NCI-H128 (cell line): ENCODE measurements at regions not wholly inside any gene's neighbourhood (a gene's known extent, or its start where the extent isn't known, plus 50 kb on each side); places are given as distances from the start of the nearest gene placed in this dataset.
"Not testable (repeated sequence)": the region's sequence is repeated elsewhere in the genome, so short reads cannot be mapped to it uniquely, and the experiment has no call there.

Source experiments
- DNase-seq: peaks from one replicate; lab custom pipeline; 2025; ENCODE audit not compliant: unreplicated experiment; lab: John Stamatoyannopoulos, UW

DNA sequence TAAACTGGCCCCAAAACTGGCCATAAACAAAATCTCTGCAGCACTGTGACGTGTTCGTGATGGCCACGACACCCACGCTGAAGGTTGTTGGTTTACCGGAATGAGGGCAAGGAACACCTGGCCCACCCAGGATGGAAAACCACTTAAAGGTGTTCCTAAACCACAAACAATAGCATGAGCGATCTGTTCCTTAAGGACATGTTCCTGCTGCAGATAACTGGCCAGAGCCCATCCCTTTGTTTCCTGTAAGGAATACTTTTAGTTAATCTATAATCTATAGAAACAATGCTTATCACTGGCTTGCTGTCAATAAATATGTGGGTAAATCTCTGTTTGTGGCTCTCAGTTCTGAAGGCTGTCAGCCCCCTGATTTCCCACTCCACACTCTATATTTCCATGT is 305.2 kb upstream of the RPS23 start:
- DNase-seq = not testable (repeated sequence)

DNA sequence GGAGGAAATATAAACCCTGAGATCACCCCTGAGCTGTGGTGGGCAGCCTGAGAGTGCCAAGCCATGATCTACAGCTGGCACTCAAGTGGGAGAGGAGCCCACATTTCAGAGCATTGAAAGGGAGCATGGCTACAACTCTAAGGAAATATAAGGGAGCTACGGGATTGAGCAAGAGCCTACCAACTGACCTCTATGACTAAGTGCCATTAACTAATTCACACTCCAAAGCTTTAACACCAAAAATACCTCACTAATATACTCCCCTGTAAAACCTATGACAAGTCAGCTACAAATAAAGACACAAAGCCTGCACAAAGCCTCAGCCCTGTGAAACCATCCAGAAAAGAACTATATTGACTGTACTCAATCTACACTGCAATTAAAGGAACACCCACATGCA is 286.8 kb upstream of the RPS23 start:
- DNase-seq = no peak

DNA sequence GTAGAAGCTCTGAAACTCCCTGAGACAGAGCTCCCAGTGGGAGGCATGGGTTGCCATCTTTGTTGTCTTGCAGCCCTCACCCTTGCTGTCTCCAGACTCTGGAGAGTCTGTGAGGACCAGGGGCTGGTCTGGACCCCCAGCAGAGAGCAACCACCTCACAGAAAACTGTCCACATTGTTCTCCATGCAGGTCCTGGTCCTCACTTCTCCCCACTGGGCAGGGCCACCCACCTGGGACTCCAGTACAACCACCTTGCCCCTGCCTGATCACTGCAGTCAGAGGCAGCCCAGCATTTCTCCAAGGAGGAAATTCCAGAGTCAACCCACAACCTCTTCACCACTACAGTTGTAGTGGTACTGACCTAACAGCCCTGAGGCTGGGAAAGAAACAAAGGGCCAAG is 285.6 kb upstream of the RPS23 start:
- DNase-seq = no peak

DNA sequence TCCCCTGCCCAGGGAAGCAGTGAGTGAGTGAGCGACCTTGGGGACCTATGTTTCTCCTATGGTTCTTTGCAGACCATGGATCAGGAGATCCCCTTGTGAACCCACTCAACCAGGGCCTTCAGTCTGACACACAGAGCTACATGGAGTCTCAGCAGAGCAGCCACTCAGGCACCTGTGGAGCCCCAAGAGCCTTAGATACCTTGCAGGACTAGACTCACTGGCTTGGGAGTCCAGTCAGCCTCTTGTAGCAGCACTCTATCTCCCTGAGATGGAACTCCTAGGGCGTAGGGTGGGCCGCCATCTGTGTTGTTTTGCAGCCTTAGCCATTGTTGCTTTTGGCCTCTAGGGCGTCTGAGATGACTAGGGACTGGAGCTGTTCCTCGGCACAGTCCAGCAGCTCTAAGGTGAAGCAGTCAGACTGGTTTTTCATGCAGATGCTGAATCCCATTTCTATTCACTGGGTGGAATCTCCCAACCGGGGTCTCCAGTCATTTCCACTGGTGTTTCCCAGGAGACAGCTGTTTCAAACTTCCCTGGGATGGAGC is 284.6 kb upstream of the RPS23 start:
- no peak for DNase-seq

DNA sequence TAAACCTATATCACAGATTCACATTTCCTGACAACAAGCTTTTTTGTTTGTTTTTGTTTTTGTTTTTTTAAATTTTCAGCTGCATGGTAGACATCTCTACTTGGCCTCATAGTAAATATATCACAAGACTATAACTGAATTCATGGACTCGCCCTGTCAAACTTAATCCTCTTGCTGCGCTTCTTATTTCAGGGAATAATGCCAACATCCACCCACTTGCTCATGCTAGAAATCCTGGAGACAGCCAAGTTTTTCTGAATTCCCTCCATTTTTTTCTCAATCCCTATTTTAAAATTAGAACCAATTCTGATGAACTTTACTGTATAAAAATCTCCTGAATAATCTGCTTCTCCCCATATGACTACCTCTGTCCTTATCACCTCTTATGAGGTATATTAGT is 283.6 kb upstream of the RPS23 start:
- DNase-seq = no peak

DNA sequence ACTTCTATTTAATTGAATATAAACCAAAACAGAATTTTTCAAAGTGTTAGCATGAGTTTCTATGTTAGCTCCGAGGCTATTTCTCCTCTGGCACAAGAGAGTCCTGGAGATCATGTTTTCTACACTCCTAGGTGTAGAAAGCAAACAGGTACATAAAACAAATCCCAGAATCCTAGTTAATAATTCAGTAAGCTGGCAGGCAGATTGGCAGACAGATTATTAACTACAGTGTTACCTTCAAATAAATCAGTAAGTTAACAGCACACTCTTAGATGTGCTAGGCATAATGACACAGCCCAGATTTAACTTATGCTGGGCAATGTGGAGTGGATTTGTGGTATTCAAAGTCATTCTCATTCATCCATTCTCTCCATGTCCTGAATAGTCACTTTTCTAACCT is 282.8 kb upstream of the RPS23 start:
- no peak for DNase-seq

DNA sequence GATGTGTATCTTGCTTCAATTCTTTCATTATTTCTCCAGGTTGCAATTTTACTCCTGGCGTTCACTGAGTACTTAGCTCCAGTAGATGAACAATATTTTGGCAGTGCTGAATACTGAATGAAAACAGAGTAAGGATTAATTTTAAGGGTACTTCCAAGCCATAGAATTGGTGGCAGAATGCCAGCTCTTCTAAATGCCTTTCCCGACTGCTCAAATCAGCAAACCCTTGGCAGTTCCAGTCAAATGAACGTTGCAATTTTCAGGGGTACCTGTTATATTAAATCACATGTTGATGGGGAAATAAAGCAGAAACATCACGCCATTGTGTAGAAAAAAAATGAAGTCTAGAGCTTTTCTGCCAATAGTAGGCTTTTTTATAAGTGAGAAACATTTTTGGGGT is 282.4 kb upstream of the RPS23 start:
- peak; percentile 14 for DNase-seq

DNA sequence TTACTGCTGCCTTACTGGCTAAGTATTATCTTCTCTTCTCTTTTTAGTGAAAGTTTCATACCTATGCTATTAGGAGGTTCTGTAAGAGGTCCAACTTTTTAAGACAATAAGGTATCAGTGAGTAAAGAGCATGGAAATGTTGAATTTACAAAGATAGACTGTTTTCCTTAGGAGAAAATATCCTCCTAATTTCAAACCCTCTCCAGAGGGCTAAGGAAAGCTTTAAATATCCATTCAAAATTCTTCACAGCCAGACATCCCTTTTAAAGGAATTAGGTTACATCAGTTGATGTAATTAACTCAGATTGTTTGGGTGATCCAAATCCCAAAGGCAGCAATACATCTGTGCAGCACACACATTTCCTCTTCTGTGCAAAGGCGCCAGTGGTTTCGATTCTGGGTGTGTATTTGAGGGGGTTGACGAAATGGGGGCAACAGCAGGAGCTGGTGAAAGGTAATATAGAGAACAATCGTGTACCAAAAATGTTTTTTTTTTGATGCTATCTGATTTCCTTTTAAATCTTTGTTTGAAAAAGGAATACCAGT is 273.8 kb upstream of the RPS23 start:
- DNase-seq = peak; percentile 0

DNA sequence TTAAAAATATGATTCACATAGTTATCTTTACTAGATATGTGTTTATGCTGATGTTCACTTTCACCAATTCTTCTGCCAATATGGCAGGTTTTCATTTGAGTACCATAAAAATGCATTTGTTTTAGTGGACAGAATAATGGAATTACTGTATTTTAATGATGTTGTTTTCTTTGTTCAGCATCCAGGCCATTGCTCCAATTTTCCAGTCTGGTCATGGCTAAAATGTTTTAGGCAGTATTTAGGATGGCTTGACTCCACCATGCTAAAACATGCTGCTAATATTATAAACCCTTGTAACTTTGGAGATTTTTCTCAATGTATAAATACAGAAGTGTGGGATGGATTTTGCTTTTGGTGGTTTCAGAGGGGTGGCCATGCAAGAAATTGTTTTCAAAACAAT is 273.0 kb upstream of the RPS23 start:
- DNase-seq = no peak

DNA sequence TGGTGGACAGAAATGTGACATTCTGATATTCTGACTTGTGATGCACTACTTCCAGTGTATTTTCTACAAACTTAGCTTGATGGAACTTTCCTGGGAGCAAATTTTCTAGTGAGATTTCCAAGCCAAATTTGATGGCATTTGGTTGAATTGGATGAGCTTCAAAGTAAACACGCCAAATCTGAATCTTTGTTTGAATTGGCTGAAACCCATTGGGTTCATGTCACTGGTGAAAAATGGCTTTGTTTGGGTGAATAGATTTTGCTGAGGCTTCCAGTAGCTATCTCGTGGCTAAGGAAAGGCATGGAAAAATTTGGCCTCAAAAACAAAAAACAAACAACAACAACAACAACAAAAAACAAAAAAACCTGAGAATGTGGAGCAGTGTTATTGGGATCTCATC is 271.1 kb upstream of the RPS23 start:
- no peak for DNase-seq

DNA sequence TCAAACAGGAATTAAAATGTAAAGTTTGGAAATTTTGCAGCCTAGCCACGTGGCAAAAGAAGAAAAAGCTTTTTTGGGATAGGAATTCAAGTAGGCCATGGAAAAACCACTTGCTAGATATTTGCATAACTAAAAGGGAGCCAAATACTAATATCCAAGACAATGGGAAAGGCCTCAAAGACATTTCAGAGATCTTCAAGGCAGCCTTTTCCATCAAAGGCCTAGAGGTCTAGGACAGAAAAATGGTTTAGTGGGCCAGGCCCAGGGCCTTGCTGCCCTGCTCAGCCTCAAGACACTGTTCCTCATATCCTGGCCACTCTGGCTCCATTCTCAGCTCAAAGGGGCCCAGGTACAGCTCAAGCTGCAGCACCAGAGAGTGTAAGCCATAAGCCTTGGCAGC is 265.9 kb upstream of the RPS23 start:
- no peak for DNase-seq

DNA sequence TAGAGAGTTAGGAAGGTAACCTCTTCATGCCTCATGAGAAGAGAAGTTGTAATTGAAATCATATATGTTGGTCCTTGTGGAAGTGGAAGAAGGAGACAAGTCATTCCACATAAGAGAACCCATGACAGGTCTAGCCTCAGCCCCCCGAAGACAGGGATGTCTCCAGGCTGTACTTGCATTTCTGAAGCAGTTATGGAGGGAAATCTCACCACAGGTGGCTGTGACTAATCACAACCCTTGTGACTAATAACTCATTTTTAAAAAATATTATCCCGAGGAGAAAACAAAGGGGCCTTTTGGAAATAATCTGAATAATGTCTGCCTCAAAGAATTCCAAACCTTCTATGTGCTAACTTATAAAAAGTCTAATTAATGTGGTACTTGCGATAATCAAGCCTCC is 262.1 kb upstream of the RPS23 start:
- DNase-seq = no peak

DNA sequence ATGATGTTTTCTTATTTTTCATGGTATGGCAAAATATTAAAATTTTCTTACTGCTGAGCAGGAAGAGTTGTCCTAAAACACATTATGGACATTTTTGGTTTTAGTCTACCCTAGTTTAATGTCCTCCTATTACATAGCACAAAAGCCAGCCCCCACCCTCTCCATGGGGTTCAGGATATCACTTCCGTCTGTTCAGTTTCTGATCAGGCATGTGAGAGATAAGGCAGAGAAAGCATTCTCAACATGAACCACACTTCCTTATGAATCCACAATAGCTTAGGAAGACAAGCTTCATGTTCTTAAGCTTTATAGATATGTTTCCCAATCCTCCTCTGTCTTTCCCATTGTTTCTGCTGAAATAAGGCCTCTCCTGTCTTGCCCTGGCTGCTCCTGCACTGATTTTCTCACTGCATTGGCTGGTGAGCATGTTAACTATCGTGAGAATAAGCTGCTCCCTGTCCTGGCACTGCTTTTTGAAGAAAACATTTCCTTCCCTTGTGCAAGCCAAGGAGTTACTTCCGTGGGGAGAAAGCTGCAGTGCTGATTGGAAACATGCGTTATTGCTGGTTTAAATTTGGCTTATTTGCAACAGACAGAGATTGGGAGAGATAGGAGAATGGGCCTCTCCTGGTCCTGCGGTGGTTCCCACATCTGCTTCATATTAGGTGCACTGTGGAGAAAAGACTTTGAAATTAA is 260.3 kb upstream of the RPS23 start:
- no peak for DNase-seq

DNA sequence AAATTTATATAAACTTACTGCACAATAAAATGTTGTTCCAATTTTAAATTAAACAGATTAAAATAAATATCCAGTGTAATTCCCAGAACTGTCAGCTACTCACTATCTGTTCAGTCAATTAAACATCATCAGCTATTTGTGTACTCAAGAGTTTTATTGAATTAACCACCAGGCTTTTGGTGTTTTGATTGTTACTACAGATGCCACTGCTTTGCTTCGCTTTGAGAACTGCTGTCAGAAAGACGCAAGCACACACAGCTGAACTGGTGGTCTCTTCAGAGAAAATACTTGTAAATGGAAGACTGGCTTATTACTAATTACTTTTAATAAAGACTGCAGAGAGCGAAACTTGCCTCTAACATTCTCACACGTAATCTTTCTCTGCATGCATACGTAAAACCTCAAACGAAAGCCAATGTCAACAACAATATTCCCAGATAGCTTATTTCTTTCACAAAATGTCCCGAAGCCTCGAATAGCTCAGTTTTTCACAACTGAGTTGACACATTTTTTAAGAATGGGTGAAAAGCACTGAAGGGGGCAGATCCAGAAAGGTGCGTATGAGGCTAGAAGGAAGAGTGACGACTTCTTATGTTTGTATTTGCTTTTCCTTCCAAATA is 259.6 kb upstream of the RPS23 start:
- DNase-seq = no peak

DNA sequence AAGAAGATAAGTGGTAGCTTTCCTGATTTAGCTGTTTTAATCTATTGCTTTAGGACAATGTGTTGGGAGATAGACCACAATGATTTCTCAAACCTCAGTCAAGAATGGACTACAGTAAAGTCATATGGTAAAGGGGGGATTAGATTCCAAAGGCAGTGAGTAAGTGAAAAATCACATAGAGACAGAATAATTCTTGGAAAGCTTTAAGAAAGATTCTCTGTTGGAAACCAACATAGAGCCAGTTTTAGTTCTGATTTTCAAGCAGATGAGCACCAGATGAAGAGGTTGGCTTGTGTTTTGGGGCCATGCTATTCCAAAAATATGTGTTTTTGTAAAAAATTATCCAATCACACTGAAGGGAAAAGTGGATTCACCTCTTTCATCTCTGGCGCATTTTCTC is 256.8 kb upstream of the RPS23 start:
- no peak for DNase-seq

DNA sequence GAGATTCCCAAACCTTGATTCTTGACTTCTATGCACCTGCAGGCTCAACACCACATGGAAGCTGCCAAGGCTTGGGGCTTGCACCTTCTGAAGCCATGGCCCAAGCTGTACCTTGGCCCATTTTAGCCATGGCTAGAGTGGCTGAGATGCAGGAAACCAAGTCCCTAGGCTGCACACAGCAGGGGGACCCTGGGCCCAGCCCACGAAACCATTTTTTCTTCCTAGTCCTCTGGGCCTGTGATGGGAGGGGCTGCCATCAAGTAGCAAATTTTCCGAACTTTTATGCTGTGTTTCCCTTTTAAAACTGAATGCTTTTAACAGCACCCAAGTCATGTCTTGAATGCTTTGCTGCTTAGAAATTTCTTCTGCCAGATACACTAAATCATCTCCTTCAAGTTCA is 253.9 kb upstream of the RPS23 start:
- not testable (repeated sequence) for DNase-seq

DNA sequence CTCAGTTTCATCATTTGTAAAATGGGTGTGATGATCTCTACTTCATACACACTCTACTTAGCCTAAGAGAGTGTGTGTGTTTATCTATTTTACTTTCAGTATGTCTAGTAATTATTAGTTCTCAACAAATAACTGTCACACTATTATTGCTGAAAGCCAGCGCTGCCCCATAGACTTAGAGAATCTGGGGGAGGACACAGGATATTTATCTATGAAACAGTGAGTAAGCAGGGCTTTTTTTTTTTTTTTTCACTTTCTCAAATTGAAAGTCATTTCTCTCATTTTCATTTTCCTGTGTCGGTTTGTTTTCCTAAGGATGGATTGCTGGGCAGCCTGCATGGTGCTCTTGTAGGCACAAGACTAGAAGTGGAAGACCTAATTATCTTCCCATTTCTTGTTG is 248.4 kb upstream of the RPS23 start:
- DNase-seq = no peak

DNA sequence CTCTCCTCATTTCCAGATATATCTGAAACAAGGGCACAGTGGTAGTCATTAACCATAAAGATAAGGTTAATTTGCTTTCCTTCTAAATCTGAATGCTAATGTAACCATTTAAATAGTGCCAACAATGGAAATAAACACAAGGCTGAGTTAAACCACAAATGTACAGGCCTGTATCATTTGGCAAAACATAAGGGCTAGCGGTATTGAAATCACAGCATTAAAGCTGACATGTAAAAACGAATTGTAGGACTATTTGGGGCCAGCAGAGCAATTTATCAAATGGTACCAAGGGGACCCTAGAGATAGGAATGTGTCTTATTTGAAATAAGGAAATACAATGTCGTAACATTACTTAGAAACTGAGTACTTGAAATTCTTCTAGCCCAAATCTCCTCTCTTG is 247.5 kb upstream of the RPS23 start:
- no peak for DNase-seq

DNA sequence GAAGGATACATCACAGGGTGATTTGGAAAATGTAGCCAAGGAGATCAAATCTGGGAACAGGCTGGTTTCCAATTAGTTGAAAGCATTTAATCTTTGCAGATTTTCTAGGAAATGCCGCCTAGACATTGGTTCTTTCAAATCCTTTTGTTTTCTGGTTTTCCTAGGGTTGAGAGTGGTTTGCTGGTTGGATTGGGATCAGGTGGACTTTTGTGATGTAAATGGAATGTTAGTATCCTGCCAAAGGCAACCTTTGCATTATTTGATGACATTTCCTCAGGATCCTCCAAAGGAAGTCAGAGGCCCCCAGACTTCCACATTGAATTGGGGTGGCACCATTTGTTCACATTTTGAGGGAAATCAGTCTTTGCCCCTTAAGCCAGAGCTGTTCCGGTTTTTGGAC is 245.5 kb upstream of the RPS23 start:
- DNase-seq = no peak

DNA sequence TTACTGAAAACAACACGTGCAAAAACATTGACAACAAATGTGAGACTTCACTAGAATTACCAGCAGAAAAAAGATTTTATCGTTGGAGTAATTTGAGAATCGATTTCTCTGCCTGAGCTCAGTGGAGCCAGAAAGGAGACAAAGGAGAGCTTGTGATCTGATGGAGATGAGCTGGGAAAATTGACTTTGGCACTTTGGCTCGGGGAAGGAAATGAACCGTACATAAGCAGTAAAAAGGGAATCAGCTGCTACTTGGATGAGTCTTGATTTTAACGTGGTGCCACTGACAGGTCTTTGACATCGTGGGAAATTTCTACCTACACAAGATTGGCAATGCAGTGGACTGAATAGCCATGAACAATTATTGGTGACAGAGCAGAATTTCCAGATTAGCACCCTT is 244.7 kb upstream of the RPS23 start:
- no peak for DNase-seq

DNA sequence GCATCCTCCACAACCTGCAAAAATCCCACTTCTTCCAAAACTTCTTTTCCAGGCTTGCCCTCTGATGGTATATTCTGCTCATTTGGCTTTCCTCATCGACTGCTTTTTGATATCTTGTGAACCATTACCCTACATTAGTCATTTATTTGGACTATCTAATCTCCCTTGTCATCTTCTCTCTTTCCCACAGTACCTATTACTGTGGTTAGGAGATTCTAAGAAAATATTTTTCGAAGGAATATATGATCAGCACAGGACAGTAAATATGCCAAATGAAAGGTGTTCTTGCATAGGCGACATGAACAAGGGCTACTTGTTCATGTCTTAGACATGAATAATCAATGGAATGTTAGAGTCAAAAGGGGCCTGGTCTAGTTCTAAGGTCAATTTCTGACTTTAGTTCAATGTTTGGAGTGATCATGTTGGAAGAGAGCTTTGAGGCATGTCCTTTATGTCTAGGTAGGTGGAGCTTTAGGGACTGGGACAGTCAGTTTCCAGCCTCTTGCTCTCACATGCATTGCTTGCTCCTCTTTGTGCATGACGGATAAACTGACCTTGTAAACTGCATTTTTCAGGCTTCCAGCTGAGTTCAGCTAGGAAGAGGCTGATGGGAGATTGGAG is 243.4 kb upstream of the RPS23 start:
- DNase-seq = no peak

DNA sequence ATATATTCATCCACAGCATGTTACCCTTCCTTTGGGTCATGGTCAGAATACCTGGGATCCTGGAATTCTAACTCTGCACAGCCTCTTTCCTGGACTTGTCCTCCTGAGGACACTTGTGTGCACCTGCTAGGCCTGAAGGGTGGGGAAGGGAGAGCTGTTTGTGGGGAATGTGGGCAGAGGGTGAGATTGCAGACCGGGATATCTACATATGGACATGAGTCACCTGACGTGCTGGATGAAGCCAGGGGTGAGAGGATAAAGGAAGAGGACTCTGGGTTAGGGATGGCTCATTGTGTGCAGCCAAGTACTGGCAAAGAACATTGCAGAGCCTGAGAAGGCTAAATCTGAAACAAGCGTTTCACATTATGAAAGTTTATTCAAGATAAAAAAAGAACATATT is 241.4 kb upstream of the RPS23 start:
- DNase-seq = no peak
